C4-2B (cell line): ENCODE measurements at regions not wholly inside any gene's neighbourhood (a gene's known extent, or its start where the extent isn't known, plus 50 kb on each side); places are given as distances from the start of the nearest gene placed in this dataset.

Experiments
- CTCF ChIP-seq: fragments of 450-650 bp; conservative IDR thresholded peaks from 2 replicates; pipeline ENCODE4 v1.5.1; 2017; ENCODE audit warnings: mild to moderate bottlenecking
- ZFX ChIP-seq: fragments of 450-650 bp; IDR thresholded peaks from 2 replicates; pipeline ENCODE4 v1.6.1; 2017

GRCh38 chr5:26791021-26791420 lies 247.4 kb downstream of the CDH9 start:
- TF ChIP-seq CTCF = no peak
- TF ChIP-seq ZFX = no peak
